NOMO-1 (cell line): ENCODE measurements at regions not wholly inside any gene's neighbourhood (a gene's known extent, or its start where the extent isn't known, plus 50 kb on each side); places are given as distances from the start of the nearest gene placed in this dataset.

Experiments
- DNase-seq, 2 experiments: peaks; one replicate each; lab custom pipeline; 2025; ENCODE audit not compliant: unreplicated experiment in 2 of 2; lab: John Stamatoyannopoulos, UW

DNA sequence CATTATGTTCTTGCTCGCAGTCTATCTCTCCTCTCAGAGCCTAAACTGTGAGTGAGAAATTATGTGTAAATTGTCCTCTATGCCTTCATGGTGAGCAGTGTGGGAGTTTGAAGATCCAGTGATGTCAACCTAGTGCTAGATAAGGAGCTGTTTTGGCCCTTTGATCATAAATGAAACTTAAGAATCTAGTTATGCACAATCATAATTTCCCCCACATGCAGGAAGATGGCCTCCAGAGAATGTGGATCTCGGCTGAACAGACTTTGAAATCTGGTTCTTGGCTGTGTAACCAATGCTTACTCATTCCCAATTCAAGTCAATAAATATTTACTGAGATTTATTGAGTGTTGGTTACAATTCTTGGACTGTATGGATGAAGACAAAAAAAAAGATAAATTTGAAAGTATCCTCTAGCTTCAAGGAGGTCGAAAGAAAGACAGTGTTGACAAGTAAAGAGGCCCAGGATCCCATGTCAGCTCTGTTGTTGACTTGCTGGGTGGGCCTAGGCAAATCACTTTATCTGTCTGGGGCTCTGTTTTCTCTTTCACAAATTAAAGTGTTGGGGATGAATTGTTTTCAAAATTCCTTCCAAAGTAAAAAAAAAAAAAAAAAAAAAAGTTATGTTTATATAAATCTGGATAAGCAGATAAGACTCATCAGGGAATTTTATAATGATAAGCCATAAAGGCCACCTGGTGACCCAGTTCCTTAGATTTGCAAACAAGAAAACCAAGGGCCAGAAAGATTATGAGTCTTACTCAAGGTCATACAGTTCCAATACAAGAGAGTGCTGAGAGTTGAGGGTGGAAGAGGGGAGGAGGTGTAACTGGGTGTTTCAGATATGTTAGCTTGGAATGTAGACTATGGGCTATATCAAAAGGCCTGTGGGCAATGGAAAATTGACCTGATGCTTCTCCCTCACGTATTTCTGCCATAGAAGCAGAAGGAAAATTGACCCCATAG, 969.9 kb downstream of the KCNMA1 start:
- no peak for DNase-seq

- DNase-seq: no peak
Measured at GRCh38 chr10:76666891-76667290, 970.7 kb downstream of the KCNMA1 start.

GRCh38 chr10:76665029-76665428, 972.6 kb downstream of the KCNMA1 start:
- peak in 1 of 2 experiments; percentile 3 for DNase-seq

GRCh38 chr10:76657337-76658012, 980.1 kb downstream of the KCNMA1 start:
- DNase-seq: no peak

- no peak for DNase-seq
Measured at GRCh38 chr10:76651154-76651553, 986.5 kb downstream of the KCNMA1 start.

DNA sequence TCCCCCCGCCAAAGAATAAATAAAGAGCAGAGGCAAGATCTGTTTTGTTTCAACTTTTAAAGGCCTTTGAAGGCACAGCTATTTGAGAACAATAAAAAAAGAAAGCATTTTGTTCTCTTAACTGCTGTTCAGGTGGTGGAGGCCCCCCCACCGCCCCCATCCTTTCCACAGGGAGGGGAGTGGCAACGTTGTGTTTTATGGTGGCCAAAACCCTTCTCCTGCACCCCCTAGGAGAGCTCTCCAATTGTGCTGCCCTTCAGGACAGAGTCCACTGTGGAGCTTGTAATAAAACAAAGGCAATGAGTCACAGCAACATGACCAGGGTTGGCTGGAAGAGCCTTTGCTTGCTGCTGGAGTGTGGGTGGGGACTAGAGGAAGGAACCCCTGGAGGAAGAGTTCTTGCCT, 987.9 kb downstream of the KCNMA1 start:
- no peak for DNase-seq

DNA sequence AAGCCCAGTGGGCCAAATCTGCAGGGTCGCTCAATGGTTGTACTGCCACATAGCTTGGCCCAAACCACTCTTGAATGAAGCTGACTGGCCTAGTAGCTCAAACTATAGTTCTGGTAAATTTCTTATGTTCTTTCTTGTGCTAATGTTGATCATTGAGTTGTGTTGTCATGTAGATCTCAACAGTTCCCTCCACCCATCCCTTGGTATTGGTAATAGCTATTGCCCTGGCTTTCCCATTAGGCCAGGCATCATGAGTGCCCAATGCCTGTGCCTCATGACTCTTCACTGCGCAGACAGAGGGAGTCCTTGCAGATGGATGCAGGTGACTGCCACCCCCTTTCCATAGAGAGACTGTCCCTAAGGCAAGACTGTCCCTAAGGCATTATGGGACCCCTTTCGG, 988.4 kb downstream of the KCNMA1 start:
- no peak for DNase-seq

DNA sequence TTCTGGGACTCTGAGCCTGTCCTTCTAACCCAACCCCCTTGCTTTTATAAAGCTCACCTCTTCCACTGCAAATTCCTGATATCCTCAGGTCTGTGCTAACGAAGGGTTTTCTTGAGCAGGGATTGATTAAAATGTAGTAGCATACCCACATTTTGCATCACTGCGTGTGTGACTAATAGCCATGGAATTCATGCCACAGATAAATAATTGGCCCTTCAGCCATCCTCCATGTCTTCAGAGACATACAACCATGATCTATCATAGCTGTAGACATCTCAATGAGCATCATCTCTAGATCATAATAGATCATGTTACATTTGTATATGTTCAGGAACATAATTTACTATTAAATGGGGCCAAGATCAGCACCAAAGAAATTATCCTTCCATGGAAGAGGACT, 990.3 kb downstream of the KCNMA1 start:
- DNase-seq: no peak

DNA sequence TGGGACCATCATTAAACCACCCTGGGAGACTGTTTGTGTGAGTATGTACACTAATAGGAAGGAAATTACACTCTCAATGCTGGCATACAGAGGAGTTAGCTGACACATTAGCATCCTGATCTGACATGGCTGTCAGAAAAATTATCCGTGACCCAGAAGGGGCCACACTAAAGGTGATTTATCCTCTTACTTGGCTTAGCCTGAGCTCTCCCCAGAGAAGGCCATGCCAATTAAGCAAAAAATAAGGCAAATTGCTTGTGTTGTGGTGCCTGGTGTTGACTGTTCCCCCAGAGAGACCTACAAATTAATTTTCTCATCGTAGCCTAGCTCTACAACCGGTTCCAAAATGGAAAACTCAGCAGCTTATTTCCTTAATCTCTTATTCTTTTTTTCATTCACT, 992.3 kb downstream of the KCNMA1 start:
- DNase-seq: no peak

GRCh38 chr10:76644476-76644875, 993.1 kb downstream of the KCNMA1 start:
- DNase-seq: no peak

GRCh38 chr10:76643511-76643911, 994.1 kb downstream of the KCNMA1 start:
- DNase-seq: no peak

DNA sequence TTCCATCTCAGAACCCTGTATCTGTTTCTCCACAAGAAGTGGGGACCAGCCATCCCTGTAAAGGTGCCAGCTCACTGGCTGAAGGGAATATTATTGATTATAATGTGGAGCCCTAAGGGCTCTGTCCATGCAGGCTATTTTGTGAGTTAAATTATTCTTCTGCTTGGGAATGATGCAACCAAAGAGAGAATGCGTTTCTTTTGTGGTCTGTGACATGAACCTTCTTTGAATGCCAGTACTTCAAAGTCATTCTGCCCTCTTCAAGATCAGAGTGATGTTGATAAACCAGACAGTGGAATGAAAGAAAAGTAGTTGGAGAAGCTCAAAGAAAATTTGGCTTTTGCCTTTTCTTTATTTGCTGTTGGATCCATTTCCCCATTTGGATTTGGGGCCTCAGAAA, 995.2 kb downstream of the KCNMA1 start:
- DNase-seq: no peak

GRCh38 chr10:76641215-76641614, 996.4 kb downstream of the KCNMA1 start:
- DNase-seq: no peak

- DNase-seq: no peak
Measured at GRCh38 chr10:76640806-76641205, 996.8 kb downstream of the KCNMA1 start.

GRCh38 chr10:76632767-76633051, 1004.9 kb downstream of the KCNMA1 start:
- DNase-seq: peak; percentile 16 to 31

- DNase-seq: no peak
Measured at GRCh38 chr10:76631884-76632766, 1005.5 kb downstream of the KCNMA1 start.

GRCh38 chr10:76631036-76631670, 1006.5 kb downstream of the KCNMA1 start:
- DNase-seq: no peak

DNA sequence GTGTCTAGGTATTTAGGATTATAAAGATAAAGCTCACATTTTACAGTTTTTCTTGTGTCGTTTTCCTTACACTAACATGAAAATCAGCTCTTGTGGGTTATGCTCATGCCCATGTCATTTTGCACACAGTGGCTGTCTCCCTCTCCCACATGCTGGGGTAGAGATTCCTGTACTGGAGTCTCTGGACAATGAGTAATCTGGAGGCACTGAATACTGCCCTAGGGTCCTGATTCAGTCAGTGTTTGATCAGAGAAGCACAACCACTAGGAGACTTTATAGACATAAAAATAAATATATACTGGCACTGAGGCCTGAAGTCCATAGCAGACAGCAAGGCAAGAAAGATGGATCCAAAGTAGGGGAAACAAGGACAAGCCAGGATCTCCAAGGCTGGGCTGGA, 1008.8 kb downstream of the KCNMA1 start:
- no peak for DNase-seq

- DNase-seq: no peak
Measured at GRCh38 chr10:76626386-76626785, 1011.2 kb downstream of the KCNMA1 start.

DNA sequence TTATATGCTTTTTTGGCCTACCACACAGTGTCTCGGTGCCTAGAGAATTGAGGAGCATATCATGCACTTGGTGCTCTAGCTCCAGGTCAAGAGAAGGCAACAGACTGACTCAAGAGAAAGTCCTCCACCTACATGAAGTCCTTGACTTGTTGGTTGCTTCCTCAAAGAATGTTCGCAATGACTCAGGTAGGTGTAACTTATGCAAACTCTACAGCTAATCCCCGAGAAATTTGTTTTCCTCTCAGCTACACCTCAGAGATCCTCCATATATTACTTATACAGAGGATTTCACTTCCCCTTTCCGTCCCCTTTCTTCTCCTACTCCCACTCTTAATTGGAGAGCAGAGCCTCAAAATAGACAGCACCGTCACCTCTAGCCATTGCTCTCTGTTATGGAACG, 1013.1 kb downstream of the KCNMA1 start:
- DNase-seq: peak in 1 of 2 experiments; percentile 73
